Endothelial cell of umbilical vein (primary cell): ENCODE measurements at regions not wholly inside any gene's neighbourhood (a gene's known extent, or its start where the extent isn't known, plus 50 kb on each side); places are given as distances from the start of the nearest gene placed in this dataset.

Source experiments
- BruUV-seq: library from RNA; stranded (reverse); fragments of 400-500 nt; replicated peaks from 2 replicates; lab custom pipeline; 2021; lab: Mats Ljungman, UMichigan
- CTCF ChIA-PET: fragments of 300-600, 350-600 bp; sonication (Branson Sonifier 250); formaldehyde crosslinking; loops from one replicate; lab custom pipeline; 2021; ENCODE audit warnings: antibody characterized with exemption, inconsistent platforms; lab: Charles Lee
- POLR2A ChIA-PET: fragments of 300-600, 350-600 bp; sonication (Branson Sonifier 250); formaldehyde crosslinking; loops from one replicate; lab custom pipeline; 2021; ENCODE audit warnings: antibody characterized with exemption, inconsistent platforms; lab: Charles Lee
- DNase-seq: peaks from one replicate; pipeline ENCODE4 v3.0.0-alpha.2; 2011; ENCODE audit warnings: low read depth, low spot score
- FAIRE-seq: peaks from 2 replicates; lab custom pipeline; 2011; peaks lifted over from hg19 to GRCh38; lab: Jason Lieb, UNC
- H2AFZ ChIP-seq: 2 replicates; pipeline ENCODE4 v1.6.0; 2012; ENCODE audit warnings: low read depth, low read length, control low read depth, inconsistent platforms
- H3K27ac ChIP-seq: 2 replicates; pipeline ENCODE4 v1.5.1; 2011; ENCODE audit warnings: low read depth, mild to moderate bottlenecking, control low read depth, low read length, moderate library complexity; ENCODE audit not compliant: insufficient read depth
- H3K27me3 ChIP-seq, 2 experiments: 2 replicates each; pipeline versions ENCODE4 v1.6.0 to v1.6.1; 2011; ENCODE audit warnings: low read length in 2 of 2, mixed read lengths in 1 of 2; ENCODE audit not compliant: control insufficient read depth in 2 of 2, insufficient read depth in 2 of 2
- H3K36me3 ChIP-seq, 2 experiments: 2 replicates in 1 of 2; 3 replicates in 1 of 2; pipeline ENCODE4 v1.5.1; 2011; ENCODE audit warnings: low read length in 2 of 2, mild to moderate bottlenecking in 1 of 2, moderate library complexity in 1 of 2; ENCODE audit not compliant: control insufficient read depth in 2 of 2, insufficient read depth in 2 of 2; ENCODE audit errors: extremely low read depth in 1 of 2
- H3K4me1 ChIP-seq: 3 replicates; pipeline ENCODE4 v1.5.1; 2011; ENCODE audit warnings: mild to moderate bottlenecking, low read length; ENCODE audit not compliant: control insufficient read depth, insufficient read depth; ENCODE audit errors: extremely low read depth
- H3K4me2 ChIP-seq: 2 replicates; pipeline ENCODE4 v1.6.1; 2011; ENCODE audit warnings: low read length, control low read depth, mixed read lengths; ENCODE audit not compliant: insufficient read depth
- H3K4me3 ChIP-seq, 3 experiments: fragments of 200-600 bp in 1 of 3; sonication (generic), shearing (Covaris generic) in 1 of 3; replicated peaks in 1 of 3; 2 replicates each; pipeline ENCODE4 v1.5.1; 2011 to 2016; ENCODE audit warnings: control low read depth in 3 of 3, low read length in 3 of 3, mild to moderate bottlenecking in 2 of 3, inconsistent platforms in 1 of 3, low read depth in 1 of 3, moderate library complexity in 1 of 3; ENCODE audit not compliant: insufficient read depth in 1 of 3
- H3K79me2 ChIP-seq: 2 replicates; pipeline ENCODE4 v1.6.0; 2012; ENCODE audit warnings: low read length, inconsistent platforms; ENCODE audit not compliant: control insufficient read depth, insufficient read depth
- H3K9ac ChIP-seq: replicated peaks from 2 replicates; pipeline ENCODE3; 2011; ENCODE audit warnings: low read length, control low read depth; ENCODE audit not compliant: insufficient read depth; ENCODE audit errors: extremely low read depth
- H3K9me1 ChIP-seq: replicated peaks from 3 replicates; pipeline ENCODE4 v1.6.0; 2011; ENCODE audit warnings: mild to moderate bottlenecking, low read length; ENCODE audit not compliant: control insufficient read depth, insufficient read depth; ENCODE audit errors: extremely low read depth
- H3K9me3 ChIP-seq: replicated peaks from 2 replicates; pipeline ENCODE4 v1.5.1; 2012; ENCODE audit warnings: low read length, inconsistent platforms; ENCODE audit not compliant: control insufficient read depth, insufficient read depth
- H4K20me1 ChIP-seq: replicated peaks from 2 replicates; pipeline ENCODE3; 2011; ENCODE audit warnings: mild to moderate bottlenecking, low read length; ENCODE audit not compliant: control insufficient read depth, insufficient read depth; ENCODE audit errors: extremely low read depth
- CTCF ChIP-seq, 2 donors: IDR thresholded peaks; 1 replicate in 1 of 2; 2 replicates in 1 of 2; pipeline ENCODE4 v1.5.1; 2011; ENCODE audit warnings: low read length in 2 of 2, mild to moderate bottlenecking in 2 of 2, moderate library complexity in 2 of 2, control low read depth in 1 of 2, inconsistent platforms in 1 of 2, low read depth in 1 of 2; ENCODE audit not compliant: insufficient read depth in 1 of 2; ENCODE audit errors: extremely low read depth in 1 of 2
- EZH2 ChIP-seq: IDR thresholded peaks from 2 replicates; pipeline ENCODE4 v1.6.1; 2012; ENCODE audit warnings: borderline replicate concordance, low read depth, mild to moderate bottlenecking, moderate library complexity, low read length, inconsistent platforms; ENCODE audit not compliant: severe bottlenecking
- FOS ChIP-seq: IDR thresholded peaks from 2 replicates; pipeline ENCODE4 v1.6.1; 2011; ENCODE audit warnings: mild to moderate bottlenecking, low read length, moderate library complexity, borderline replicate concordance; ENCODE audit not compliant: insufficient read depth
- GATA2 ChIP-seq: IDR thresholded peaks from 2 replicates; pipeline ENCODE4 v1.7.0; 2011; ENCODE audit warnings: low read depth, mild to moderate bottlenecking, moderate library complexity, mixed read lengths, low read length; ENCODE audit not compliant: insufficient read length, insufficient read depth
- JUN ChIP-seq: IDR thresholded peaks from 2 replicates; pipeline ENCODE4 v1.6.1; 2011; ENCODE audit warnings: borderline replicate concordance, low read depth; ENCODE audit not compliant: insufficient read length, insufficient read depth
- MAX ChIP-seq: IDR thresholded peaks from 2 replicates; pipeline ENCODE4 v1.6.1; 2011; ENCODE audit not compliant: insufficient read depth, insufficient read length
- MYC ChIP-seq: IDR thresholded peaks from one replicate; pipeline ENCODE4 v1.6.1; 2011; ENCODE audit warnings: mild to moderate bottlenecking, low read depth, low read length
- POLR2A ChIP-seq: IDR thresholded peaks from 2 replicates; pipeline ENCODE4 v1.6.1; 2012; ENCODE audit warnings: low read depth, mild to moderate bottlenecking, control low read depth, low read length
- POLR2AphosphoS5 ChIP-seq: IDR thresholded peaks from 2 replicates; pipeline ENCODE4 v1.6.1; 2012; ENCODE audit warnings: low read depth, mild to moderate bottlenecking, control low read depth, low read length, moderate library complexity; ENCODE audit not compliant: insufficient read depth
- dilution Hi-C: fragments of 300-500 bp; cut with MboI; formaldehyde crosslinking; loops from one replicate; pipeline ENCODE4 v1.15.0; 2019; ENCODE audit warnings: low sequenced_read_pairs; ENCODE audit not compliant: extremely low pct_ligation_motif_present
- intact Hi-C: fragments of 100-400 bp; cut with micrococcal nuclease; formaldehyde crosslinking; loops from one replicate; pipeline ENCODE4 v1.10.0; 2022

- no peaks in the 10 kb centered on the region for H3K9me1 ChIP-seq
- CTCF ChIA-PET: no interaction called here
- dilution Hi-C loops (no loop called here), intact Hi-C loops (no loop called here)
- no peaks in the 10 kb centered on the region for H3K27me3 ChIP-seq
- H2AFZ ChIP-seq: no peak overlapping the region
- no peak overlapping the region for H3K9ac ChIP-seq
- no peaks in the 10 kb centered on the region for H3K36me3 ChIP-seq
- TF ChIP-seq MAX: no peak
- no peak for TF ChIP-seq GATA2
- TF ChIP-seq FOS: no peak
- TF ChIP-seq POLR2A: no peak
- no peak overlapping the region for H3K27ac ChIP-seq
- H3K9me3 ChIP-seq: peaks cover 2% of the 10 kb centered on the region
- BruUV-seq: no TSS peak
- DNase-seq: no peak
- H3K4me2 ChIP-seq: no peak overlapping the region
- no peaks in the 10 kb centered on the region for H3K79me2 ChIP-seq
- no peak overlapping the region for H3K4me3 ChIP-seq
- no peaks in the 10 kb centered on the region for H4K20me1 ChIP-seq
- H3K4me1 ChIP-seq: no peaks in the 10 kb centered on the region
- FAIRE-seq: no peak
- POLR2A ChIA-PET: no interaction called here
Measured at GRCh38 chr5:25418319-25418859, 773.6 kb upstream of the CDH10 start.

GRCh38 chr5:25416960-25417359, 772.2 kb upstream of the CDH10 start:
- H3K79me2 ChIP-seq: no peaks in the 10 kb centered on the region
- dilution Hi-C loops: no loop called here
- DNase-seq: no peak
- H3K4me2 ChIP-seq: no peak overlapping the region
- no peaks in the 10 kb centered on the region for H3K9me1 ChIP-seq
- ChIA-PET CTCF (no interaction called here), POLR2A (no interaction called here)
- H4K20me1 ChIP-seq: no peaks in the 10 kb centered on the region
- no peaks in the 10 kb centered on the region for H3K27me3 ChIP-seq
- H3K4me1 ChIP-seq: no peaks in the 10 kb centered on the region
- H2AFZ ChIP-seq: no peak overlapping the region
- no peak overlapping the region for H3K9ac ChIP-seq
- intact Hi-C loops: no loop called here
- H3K4me3 ChIP-seq: no peak overlapping the region
- no peak overlapping the region for H3K27ac ChIP-seq
- H3K9me3 ChIP-seq: peaks cover 2% of the 10 kb centered on the region
- no peak for TF ChIP-seq CTCF (IDR thresholded peaks at IDR 0.05; ENCODE audit: extremely low read depth in 1 of 2, insufficient read depth in 1 of 2, low read depth in 1 of 2, low read length in 2 of 2)
- no peak for TF ChIP-seq POLR2A
- TF ChIP-seq FOS: no peak
- no peak for TF ChIP-seq POLR2AphosphoS5
- no peak for TF ChIP-seq JUN
- no peak for TF ChIP-seq EZH2
- no peak for TF ChIP-seq MAX
- TF ChIP-seq MYC: no peak
- TF ChIP-seq GATA2: no peak
- no peaks in the 10 kb centered on the region for H3K36me3 ChIP-seq
- FAIRE-seq: no peak
- BruUV-seq: no TSS peak
